NOMO-1 treated with dmso at 0.1 percent for 144 hours (cell line): ENCODE measurements at regions not wholly inside any gene's neighbourhood (a gene's known extent, or its start where the extent isn't known, plus 50 kb on each side); places are given as distances from the start of the nearest gene placed in this dataset.

Experiments
- DNase-seq: peaks from one replicate; lab custom pipeline; 2025; ENCODE audit not compliant: unreplicated experiment; lab: John Stamatoyannopoulos, UW

DNA sequence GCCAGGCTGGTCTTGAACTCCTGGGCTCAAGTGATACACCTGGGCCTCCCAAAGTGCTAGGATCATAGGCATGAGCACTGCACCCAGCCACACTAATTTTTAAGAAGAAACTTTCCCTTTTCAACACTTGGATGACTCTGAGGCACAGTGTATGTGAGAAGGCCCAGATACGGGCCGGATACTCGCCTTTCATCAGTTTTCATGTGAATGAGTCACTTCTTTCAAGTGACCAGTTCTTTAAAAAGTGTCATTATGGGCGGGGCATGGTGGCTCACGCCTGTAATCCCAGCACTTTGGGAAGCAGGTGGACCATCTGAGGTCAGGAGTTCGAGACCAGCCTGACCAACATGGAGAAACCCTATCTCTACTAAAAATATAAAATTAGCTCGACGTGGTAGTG lies 120.8 kb downstream of the CTTN start:
- no peak for DNase-seq

GRCh38 chr11:70521475-70522308 lies 123.4 kb downstream of the CTTN start:
- DNase-seq = no peak

- no peak for DNase-seq
Observed at GRCh38 chr11:70522309-70522592, 123.9 kb downstream of the CTTN start.

DNA sequence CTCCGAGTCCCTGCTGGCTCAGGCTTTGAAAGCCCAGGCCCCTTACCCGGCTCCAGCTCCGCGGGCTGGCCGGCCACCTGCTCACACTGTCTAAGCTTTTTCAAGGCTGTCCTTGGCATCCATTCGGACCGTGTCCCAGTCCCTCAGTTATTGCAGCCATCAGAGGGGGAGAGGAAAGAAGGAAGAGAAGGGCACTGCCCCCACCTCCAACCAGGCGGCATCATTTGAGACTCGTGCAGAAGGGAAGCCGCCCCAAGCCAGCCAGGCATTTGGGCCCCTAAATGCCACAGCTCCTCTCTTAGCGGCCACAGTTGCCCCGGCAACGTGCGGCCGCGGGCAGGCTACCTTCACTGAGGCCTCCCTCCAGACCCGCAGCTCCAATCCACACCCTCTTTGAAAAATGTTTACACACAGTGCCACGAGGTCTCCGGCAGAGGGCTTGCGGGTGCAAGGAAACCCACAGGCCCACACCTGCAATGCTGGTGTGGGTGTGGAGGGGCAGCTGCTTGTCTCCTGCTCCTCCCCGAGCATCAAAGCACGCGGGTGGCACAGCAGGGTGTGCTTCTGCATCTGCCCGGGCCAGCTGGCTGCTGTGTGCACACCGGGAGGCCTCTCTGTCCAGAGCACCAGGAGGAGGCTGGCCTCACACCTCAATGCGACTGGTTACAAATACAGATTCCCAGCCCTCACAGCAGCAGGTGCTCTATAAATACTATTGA lies 124.4 kb downstream of the CTTN start:
- DNase-seq = no peak

- no peak for DNase-seq
Observed at GRCh38 chr11:70523384-70524095, 125.2 kb downstream of the CTTN start.

GRCh38 chr11:70524096-70524922 lies 126.0 kb downstream of the CTTN start:
- no peak for DNase-seq

- DNase-seq = no peak
Observed at GRCh38 chr11:70525006-70525405, 126.7 kb downstream of the CTTN start.

DNA sequence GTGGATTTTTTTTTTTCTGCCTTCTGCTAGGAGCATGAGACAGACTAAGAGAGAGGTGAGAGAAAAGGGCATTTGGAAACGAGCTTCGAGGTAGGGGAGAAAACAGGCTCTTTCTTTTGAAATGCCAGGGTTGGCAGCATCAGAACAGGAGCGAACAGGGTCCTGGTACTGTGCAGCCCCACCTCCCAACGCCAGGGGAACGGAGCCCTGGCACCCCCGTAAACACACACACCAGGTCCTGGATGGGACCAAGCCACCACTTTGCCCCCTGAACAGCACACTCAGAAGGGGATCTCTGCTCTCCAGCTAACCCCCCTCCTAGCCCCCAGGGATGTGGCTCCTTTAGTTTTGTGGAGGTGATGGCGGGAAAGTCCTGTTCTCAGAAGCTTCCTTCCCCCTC lies 127.1 kb downstream of the CTTN start:
- no peak for DNase-seq

DNA sequence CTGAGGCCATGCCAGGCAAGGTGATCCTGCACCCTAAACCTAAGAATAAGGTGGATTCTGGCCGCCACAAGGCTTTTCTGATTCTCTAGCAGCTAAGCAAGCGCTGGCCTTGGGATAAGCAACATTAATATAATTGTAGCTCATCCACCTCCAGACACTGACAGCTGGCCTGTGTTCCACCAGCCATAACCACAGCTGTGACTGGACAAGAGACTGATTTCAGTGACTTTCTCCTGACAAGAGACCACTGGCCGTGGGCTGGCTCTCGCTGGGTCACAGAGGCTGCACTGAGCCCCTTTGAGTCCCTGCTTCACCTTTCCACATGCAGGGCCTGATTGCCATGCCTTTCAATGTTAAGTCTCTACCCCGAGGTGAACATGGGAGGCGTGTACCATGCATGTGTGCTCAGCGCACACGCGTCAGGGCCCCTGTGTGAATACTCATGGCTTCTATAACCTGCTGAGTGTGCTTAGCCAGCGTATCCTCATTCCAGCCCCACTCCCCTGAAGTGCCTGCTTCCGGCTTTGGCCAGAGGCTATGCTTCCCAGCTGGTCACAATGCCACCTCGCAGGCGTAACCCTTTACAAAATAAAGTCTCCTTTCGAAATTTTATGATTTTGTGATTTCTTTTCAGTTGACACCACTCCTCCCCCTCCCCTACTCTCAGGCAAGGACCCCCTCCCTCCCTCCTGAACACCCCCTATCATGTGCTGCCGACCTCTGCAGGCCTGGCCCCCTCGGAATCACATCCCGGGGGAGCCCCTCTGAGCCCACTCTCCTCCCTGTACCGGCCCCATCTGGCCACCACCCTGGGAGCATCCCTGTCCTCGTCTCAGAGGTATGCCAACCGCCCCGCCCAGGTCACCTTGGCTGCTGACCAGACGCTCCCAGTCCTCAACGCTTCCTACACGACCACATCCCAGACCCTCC lies 128.1 kb downstream of the CTTN start:
- no peak for DNase-seq

DNA sequence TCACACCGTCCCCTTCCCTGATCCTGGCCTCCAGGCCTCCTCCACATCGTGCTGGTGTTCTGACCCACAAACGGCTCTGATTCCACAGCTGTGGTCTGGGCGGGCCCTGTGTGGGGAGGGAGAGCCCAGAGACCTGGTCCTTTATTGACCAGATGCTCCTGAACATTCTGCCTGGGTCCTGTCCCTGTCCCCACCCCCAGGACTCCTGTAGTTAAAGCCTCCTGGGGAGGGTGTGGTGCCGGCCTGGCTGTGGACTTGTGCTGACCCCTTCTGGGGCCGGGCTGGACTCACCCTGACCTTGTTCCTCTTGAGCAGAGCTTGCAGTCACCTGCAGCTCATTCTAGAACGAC lies 128.7 kb downstream of the CTTN start:
- DNase-seq = no peak

DNA sequence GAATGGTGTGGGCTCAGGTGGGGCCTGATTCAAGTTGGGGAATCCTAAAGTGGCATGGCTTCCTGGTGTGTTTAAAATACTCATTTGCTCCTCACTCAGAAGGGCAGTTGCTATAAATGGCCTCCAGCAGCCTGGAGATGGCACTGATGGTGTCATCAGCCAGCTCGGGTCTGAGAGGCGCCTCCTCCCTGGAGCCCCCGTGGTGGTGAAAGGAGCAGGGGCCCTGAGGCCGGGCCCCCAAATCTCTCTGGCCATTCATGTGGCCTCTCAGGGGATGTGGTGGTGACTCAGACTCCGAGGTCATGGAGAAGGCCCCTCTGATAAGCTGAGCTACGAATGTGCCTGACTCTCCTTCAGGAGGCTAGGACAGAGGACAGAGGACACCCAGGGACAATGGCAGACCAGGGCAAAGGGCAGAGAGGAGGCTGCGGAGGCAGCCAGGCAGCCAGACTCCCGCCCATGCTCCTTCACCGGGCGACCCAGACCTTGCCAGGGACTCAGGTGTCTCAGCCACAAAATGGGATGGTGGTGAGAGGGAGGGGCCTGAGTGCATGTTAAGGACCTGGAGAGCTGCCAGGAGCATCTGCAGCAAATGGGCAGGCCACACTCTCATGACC lies 129.2 kb downstream of the CTTN start:
- no peak for DNase-seq

DNA sequence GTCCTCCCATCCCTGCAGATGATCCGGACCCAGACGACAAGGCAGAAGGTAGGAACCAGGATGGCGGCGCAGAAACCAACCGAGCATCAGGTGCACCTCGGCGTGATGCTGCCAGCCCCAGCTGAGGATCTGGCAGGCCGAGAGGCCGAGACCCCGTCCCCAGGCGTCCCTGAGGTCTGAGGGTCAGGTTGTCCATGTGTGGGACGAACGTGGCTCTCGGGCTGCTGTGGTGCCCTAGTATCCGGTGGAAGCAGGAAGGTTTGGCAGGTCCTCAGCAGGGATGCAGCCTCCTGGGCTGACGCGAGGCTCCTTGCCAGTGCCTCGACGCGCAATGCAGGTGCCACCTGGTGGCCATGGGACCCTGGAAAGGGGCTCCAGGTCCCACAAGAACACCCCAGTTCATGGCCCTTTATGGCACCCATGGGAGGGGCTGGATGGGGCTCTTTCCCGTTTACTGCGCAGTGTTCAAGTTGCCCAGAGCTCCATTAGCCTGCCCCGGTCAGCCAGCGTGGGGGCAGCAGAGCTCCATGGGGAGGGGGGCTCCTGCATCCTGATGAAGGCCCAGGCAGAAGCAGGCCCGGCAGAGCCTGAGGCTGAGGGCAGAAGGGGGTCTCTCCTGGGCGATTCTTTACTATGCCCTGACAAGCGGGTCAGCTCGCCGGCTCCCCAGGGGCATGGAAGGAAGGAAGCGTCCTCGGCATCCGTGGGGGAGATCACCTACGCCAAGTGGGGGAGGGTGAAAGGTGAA lies 129.9 kb downstream of the CTTN start:
- DNase-seq = no peak

DNA sequence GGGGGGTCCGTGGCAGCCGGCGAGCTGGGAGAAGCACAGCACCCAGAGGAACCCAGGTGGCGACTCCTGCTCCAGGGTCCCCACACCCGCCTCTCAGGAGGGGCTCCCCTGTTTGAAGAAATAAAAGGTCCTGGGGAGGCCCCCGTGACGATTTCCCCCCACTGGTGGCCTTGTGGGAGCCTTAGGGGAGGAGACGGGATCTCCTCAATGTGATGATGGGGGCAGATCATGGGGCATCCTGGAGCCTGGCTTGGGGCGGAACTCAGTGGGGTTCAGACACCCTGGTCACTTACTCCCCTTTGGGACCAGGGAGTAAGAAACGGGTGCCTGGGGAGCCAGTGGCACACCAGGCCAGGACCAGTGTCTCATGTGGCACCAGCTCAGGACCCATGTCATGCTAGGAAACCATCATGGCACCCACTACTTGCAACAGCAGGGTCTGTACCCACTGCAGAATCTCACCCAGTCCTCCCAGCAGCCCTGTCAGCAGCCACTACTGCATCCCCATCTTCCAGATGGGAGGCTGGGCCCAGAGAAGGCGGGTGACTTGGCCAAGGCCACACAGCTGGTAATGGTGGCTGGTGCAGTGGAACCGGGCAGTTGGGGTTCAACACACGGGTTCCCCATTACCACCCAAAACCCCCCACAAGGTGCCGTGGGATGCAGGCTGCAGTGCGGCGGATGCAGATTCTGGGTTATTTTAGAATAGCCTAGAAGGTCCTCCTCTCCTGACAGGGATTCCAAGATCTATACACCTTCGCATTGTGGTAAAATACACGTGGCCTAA lies 130.7 kb downstream of the CTTN start:
- no peak for DNase-seq

- no peak for DNase-seq
Observed at GRCh38 chr11:70530010-70530409, 131.7 kb downstream of the CTTN start.

DNA sequence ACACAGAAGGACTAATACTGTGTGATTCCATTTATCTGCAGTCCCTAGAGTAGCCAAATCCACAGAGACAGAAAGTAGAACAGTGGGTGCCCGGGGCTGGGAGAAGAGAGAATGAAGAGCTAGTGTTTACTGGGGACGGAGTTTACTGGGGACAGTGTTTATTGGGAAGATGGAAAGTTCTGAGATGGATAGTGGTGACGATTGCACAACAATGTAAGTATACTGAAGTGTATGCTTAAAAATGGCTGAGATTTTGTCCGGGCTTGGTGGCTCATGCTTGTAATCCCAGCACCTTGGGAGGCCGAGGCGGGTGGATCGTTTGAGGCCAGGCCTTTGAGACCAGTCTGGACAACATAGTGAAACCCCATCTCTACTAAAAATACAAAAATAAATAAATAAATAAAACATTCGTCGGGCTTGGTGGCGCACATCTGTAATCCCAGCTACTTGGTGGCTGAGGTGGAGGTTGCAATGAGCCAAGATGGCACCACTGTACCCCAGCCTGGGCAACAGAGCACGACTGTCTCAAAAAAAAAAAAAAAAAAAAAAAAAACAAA lies 132.4 kb downstream of the CTTN start:
- no peak for DNase-seq

DNA sequence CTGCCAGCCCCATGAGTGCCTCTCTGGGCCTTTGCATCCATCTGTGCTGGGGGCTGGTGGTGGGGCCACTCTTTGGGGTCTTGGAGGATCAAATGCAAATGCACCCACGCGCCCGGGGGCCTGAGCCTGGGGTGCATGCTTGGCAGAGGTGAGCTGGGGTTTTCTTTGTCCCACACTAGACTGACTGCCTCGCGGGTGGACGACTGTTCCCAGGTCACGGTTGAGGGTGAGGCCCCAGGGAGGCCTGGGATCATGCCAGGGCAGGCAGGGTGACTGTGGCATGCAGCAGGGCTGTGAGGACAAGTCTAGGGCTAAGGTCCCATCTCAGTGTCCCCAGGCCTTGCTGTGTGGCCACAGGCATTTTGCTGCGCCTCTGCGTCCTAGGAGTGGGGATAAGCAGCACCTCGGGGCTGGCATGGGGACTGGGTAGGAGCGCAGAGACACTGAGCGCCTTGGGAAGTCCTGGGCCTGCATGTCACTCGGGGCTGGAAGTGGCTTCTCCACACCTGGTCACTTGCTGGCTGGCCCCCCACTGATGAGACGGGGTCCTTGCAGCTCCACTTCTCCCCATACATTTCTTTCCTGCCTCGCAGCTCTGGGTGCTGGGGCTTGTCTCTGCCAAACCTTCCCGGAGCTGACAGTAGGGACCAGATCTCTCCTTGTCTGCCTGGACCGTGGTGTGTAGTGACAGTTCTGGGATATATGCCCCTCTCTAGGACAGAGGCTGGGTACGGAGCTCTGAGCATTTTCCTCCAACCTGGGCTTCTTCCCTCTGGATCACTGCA lies 133.1 kb downstream of the CTTN start:
- no peak for DNase-seq

DNA sequence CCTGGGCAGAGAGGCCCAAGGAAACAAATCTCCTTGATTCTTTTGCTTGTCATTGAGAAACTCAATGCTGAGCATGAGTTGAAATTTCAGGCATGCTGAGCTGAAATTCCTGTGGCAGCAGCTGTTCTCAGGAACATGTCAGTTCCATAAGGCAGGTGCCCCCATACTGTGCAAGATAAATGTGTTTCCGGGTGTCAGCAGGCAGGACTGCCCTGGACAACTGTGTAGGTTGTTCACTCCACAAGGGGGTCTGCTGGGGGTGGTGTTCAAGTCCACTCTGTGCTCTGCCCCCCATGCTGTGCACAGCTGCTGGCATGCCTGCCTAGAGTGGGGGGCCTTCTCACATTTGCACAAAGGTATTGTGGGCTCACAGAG lies 133.7 kb downstream of the CTTN start:
- DNase-seq = no peak
